HCT116 (cell line): ENCODE measurements at regions not wholly inside any gene's neighbourhood (a gene's known extent, or its start where the extent isn't known, plus 50 kb on each side); places are given as distances from the start of the nearest gene placed in this dataset.
"Not testable (repeated sequence)": the region's sequence is repeated elsewhere in the genome, so short reads cannot be mapped to it uniquely, and the experiment has no call there.

Experiments
- ATAC-seq: fragments of 200-7000 bp; cut with Tn5 transposase; 2 replicates; pipeline ENCODE4 v1.9.1; 2020; ENCODE audit warnings: mild to moderate bottlenecking, moderate library complexity
- BruUV-seq: library from RNA; stranded (reverse); fragments of 400-500 nt; replicated peaks from 2 replicates; lab custom pipeline; 2021; lab: Mats Ljungman, UMichigan
- CTCF ChIA-PET: fragments of 300-600 bp; sonication (Branson Sonifier 250); formaldehyde crosslinking; loops from one replicate; lab custom pipeline; 2021; ENCODE audit warnings: antibody characterized with exemption; lab: Charles Lee
- POLR2A ChIA-PET: fragments of 300-600, 350-600 bp; sonication (Branson Sonifier 250); formaldehyde crosslinking; loops from one replicate; lab custom pipeline; 2021; ENCODE audit warnings: antibody characterized with exemption; lab: Charles Lee
- RAD21 ChIA-PET, 2 experiments: fragments of 300-600 bp; sonication (Branson Sonifier 250); formaldehyde crosslinking; loops; one replicate each; lab custom pipeline; 2023; ENCODE audit warnings: low total read pairs in 2 of 2; ENCODE audit not compliant: uncharacterized antibody in 2 of 2, unreplicated experiment in 2 of 2, low non-redundant PET in 1 of 2; lab: Charles Lee
- DNase-seq: peaks from one replicate; pipeline ENCODE4 v3.0.0-alpha.2; 2010; ENCODE audit warnings: low read depth, low spot score
- H2AFZ ChIP-seq: fragments of 200-600 bp; shearing (Covaris generic), sonication (generic); 2 replicates; pipeline ENCODE4 v1.6.1; 2017; ENCODE audit warnings: low read depth, mixed run types, mixed read lengths, antibody characterized with exemption, low read length; ENCODE audit not compliant: poor library complexity, severe bottlenecking
- H3K27ac ChIP-seq: 2 replicates; pipeline ENCODE4 v1.5.1; 2012; ENCODE audit warnings: low read depth, low read length
- H3K27me3 ChIP-seq: fragments of 200-600 bp; sonication (generic); 2 replicates; pipeline ENCODE4 v1.6.1; 2016; ENCODE audit warnings: mixed run types, low read length, mixed read lengths; ENCODE audit not compliant: insufficient read depth
- H3K36me3 ChIP-seq, 2 experiments: fragments of 200-500 bp in 1 of 2; fragments of 200-600 bp in 1 of 2; sonication (Bioruptor generic) in 1 of 2; sonication (generic) in 1 of 2; 2 replicates each; pipeline versions ENCODE4 v1.5.1 to v1.6.1; 2014 to 2016; ENCODE audit warnings: low read length in 2 of 2, inconsistent platforms in 1 of 2, mixed read lengths in 1 of 2, mixed run types in 1 of 2; ENCODE audit not compliant: insufficient read depth in 2 of 2, control insufficient read depth in 1 of 2
- H3K4me1 ChIP-seq, 2 experiments: fragments of 200-600 bp in 1 of 2; sonication (generic) in 1 of 2; 2 replicates each; pipeline versions ENCODE4 v1.5.1 to v1.6.1; 2012 to 2017; ENCODE audit warnings: low read length in 2 of 2, inconsistent platforms in 1 of 2, mild to moderate bottlenecking in 1 of 2, mixed read lengths in 1 of 2, mixed run types in 1 of 2, moderate library complexity in 1 of 2; ENCODE audit not compliant: insufficient read depth in 2 of 2, control insufficient read depth in 1 of 2
- H3K4me2 ChIP-seq: fragments of 200-600 bp; sonication (generic); 2 replicates; pipeline ENCODE4 v1.6.1; 2017; ENCODE audit warnings: mixed run types, low read length, mixed read lengths
- H3K4me3 ChIP-seq, 2 experiments: fragments of 200-600 bp in 1 of 2; sonication (generic) in 1 of 2; replicated peaks in 1 of 2; 2 replicates each; pipeline ENCODE4 v1.5.1; 2011 to 2016; ENCODE audit warnings: low read length in 2 of 2, control low read depth in 1 of 2, low read depth in 1 of 2, mild to moderate bottlenecking in 1 of 2, mixed read lengths in 1 of 2, mixed run types in 1 of 2
- H3K79me2 ChIP-seq: fragments of 200-600 bp; sonication (generic); 2 replicates; pipeline ENCODE4 v1.6.1; 2017; ENCODE audit warnings: mild to moderate bottlenecking, mixed run types, low read length, moderate library complexity, mixed read lengths; ENCODE audit not compliant: insufficient read depth
- H3K9ac ChIP-seq: fragments of 200-600 bp; sonication (generic); 2 replicates; pipeline ENCODE4 v1.6.1; 2016; ENCODE audit warnings: low read length, mixed read lengths
- H3K9me2 ChIP-seq: fragments of 200-600 bp; sonication (generic), shearing (Covaris generic); 2 replicates; pipeline ENCODE4 v1.6.1; 2017; ENCODE audit warnings: mixed run types, mild to moderate bottlenecking, moderate library complexity; ENCODE audit not compliant: insufficient read depth
- H3K9me3 ChIP-seq, 2 experiments: fragments of 200-500 bp in 1 of 2; fragments of 200-600 bp in 1 of 2; sonication (Bioruptor generic) in 1 of 2; sonication (generic) in 1 of 2; 2 replicates each; pipeline ENCODE4 v1.6.1; 2014 to 2017; ENCODE audit warnings: low read length in 2 of 2, mixed read lengths in 2 of 2, inconsistent platforms in 1 of 2, low read depth in 1 of 2, mild to moderate bottlenecking in 1 of 2, mixed run types in 1 of 2, moderate library complexity in 1 of 2; ENCODE audit not compliant: control insufficient read depth in 1 of 2, insufficient read depth in 1 of 2
- H4K20me1 ChIP-seq: fragments of 200-600 bp; sonication (generic), shearing (Covaris generic); 2 replicates; pipeline ENCODE4 v1.6.1; 2017; ENCODE audit warnings: mixed run types, mild to moderate bottlenecking, moderate library complexity; ENCODE audit not compliant: insufficient read depth
- CBX3 ChIP-seq: IDR thresholded peaks from 2 replicates; pipeline ENCODE4 v1.6.1; 2012; ENCODE audit warnings: low read depth
- EGR1 ChIP-seq: IDR thresholded peaks from 2 replicates; pipeline ENCODE4 v1.6.1; 2012; ENCODE audit warnings: low read depth
- POLR2A ChIP-seq: IDR thresholded peaks from 2 replicates; pipeline ENCODE4 v1.7.0; 2011; ENCODE audit warnings: borderline replicate concordance; ENCODE audit not compliant: insufficient read depth, insufficient read length; ENCODE audit errors: extremely low read depth
- SIN3A ChIP-seq: IDR thresholded peaks from 2 replicates; pipeline ENCODE4 v1.6.1; 2012; ENCODE audit warnings: low read depth
- SP1 ChIP-seq: IDR thresholded peaks from 2 replicates; pipeline ENCODE4 v1.6.1; 2012; ENCODE audit warnings: low read depth
- SRF ChIP-seq: IDR thresholded peaks from 2 replicates; pipeline ENCODE4 v1.6.1; 2012; ENCODE audit warnings: low read depth
- YY1 ChIP-seq: IDR thresholded peaks from 2 replicates; pipeline ENCODE4 v1.6.1; 2011; ENCODE audit warnings: low read length, low read depth, moderate library complexity, mild to moderate bottlenecking; ENCODE audit not compliant: insufficient replicate concordance; ENCODE audit errors: extremely low read depth
- ZNF274 ChIP-seq: fragments of 200-500 bp; sonication (Bioruptor generic); IDR thresholded peaks from 2 replicates; pipeline ENCODE4 v1.6.1; 2014; ENCODE audit warnings: mild to moderate bottlenecking, low read depth, low read length, inconsistent platforms
- intact Hi-C: fragments of 100-400 bp; cut with micrococcal nuclease; formaldehyde crosslinking; loops from 2 replicates; pipeline ENCODE4 v1.10.0; 2022
- TF ChIP-seq, protein P1 (sequence below): IDR thresholded peaks from 2 replicates; pipeline ENCODE4 v1.6.1; 2012

DNA sequence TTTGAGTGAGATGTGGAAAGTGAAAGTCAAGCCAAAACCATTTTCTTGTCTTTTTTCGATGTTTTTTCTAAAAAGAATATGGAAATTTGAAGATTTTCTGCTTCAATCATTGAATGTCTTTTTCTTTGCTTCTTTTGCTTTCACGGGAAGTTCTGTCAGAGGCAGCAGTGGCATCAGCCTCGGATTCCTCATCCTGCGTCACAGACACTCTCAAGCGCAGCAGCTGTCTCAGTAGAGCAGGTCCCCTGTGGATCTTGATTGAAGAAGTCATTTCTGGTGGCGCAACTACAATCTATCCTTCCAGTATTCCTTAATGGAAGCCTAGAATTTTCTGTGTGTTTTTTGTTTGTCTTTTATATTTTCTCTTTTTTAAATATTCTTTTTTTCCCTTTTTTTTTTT lies 52.7 kb upstream of the NEIL3 start:
- H3K36me3 ChIP-seq, result no peaks in the 10 kb centered on the region
- H3K27ac ChIP-seq, result no peak overlapping the region
- no peaks in the 10 kb centered on the region for H3K4me1 ChIP-seq
- no peak overlapping the region for H3K9ac ChIP-seq
- H3K79me2 ChIP-seq, result no peaks in the 10 kb centered on the region
- no peak overlapping the region for H2AFZ ChIP-seq
- POLR2A ChIA-PET, result no interaction called here
- H4K20me1 ChIP-seq, result no peaks in the 10 kb centered on the region
- intact Hi-C loops, result no loop called here
- H3K4me3 ChIP-seq, result no peak overlapping the region
- CTCF ChIA-PET, result no interaction called here
- RAD21 ChIA-PET, result no interaction called here
- BruUV-seq, result no TSS peak
- TF ChIP-seq POLR2A, result no peak
- no peak for TF ChIP-seq EGR1
- no peak for TF ChIP-seq CBX3
- no peak for TF ChIP-seq SIN3A
- no peak for TF ChIP-seq ZNF274
- TF ChIP-seq, protein P1, sequence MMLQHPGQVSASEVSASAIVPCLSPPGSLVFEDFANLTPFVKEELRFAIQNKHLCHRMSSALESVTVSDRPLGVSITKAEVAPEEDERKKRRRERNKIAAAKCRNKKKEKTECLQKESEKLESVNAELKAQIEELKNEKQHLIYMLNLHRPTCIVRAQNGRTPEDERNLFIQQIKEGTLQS, result no peak
- no peak for TF ChIP-seq YY1
- no peak for TF ChIP-seq SRF
- no peak for TF ChIP-seq SP1
- H3K9me2 ChIP-seq, result no peaks in the 10 kb centered on the region
- DNase-seq, result no peak
- H3K27me3 ChIP-seq, result no peaks in the 10 kb centered on the region
- no peak for ATAC-seq
- no peaks in the 10 kb centered on the region for H3K9me3 ChIP-seq
- H3K4me2 ChIP-seq, result no peak overlapping the region

DNA sequence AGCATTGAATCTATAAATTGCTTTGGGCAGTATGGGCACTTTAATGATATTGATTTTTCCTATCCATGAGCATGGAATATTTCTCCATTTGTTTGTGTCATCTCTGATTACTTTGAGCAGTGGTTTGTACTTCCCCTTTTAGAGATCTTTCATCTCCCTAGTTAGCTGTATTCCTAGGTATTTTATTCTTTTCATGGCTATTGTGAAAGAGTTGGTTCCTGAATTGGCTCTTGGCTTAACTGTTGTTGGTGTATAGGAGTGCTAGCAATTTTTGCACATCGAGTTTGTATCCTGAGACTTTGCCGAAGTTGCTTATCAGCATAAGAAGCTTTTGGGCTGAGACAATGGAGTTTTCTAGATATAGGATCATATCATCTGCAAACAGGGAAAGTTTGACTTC lies 50.2 kb upstream of the NEIL3 start:
- BruUV-seq, H3K4me2 ChIP-seq, ATAC-seq, H3K9me3 ChIP-seq, RAD21 ChIA-PET, H3K36me3 ChIP-seq, H3K79me2 ChIP-seq, H3K9me2 ChIP-seq, POLR2A ChIA-PET, DNase-seq, H4K20me1 ChIP-seq, intact Hi-C loops, H3K27ac ChIP-seq, H3K27me3 ChIP-seq, H2AFZ ChIP-seq, H3K4me1 ChIP-seq, H3K4me3 ChIP-seq, H3K9ac ChIP-seq: not testable (repeated sequence)
- CTCF ChIA-PET, result interaction anchor here (1.5 kb wide), 1 partner anchor 9 kb away, joined by 4 read pairs; no protein-coding TSS in a partner anchor
